Body of pancreas (tissue), 4 donors: ENCODE measurements at regions not wholly inside any gene's neighbourhood (a gene's known extent, or its start where the extent isn't known, plus 50 kb on each side); places are given as distances from the start of the nearest gene placed in this dataset.

Experiments used
- CTCF ChIP-seq, 7 experiments: fragments of 450-650 bp in 4 of 7; fragments of 200-600 bp in 3 of 7; sonication (generic) in 3 of 7; IDR thresholded peaks; one replicate each; pipeline ENCODE4 v1.5.1; 2016 to 2019; ENCODE audit warnings: antibody characterized with exemption in 7 of 7
- POLR2A ChIP-seq, 3 donors: fragments of 450-650 bp; IDR thresholded peaks; one replicate each; pipeline ENCODE4 v1.6.1; 2016; ENCODE audit warnings: antibody characterized with exemption in 3 of 3, mild to moderate bottlenecking in 2 of 3

- no peak for TF ChIP-seq CTCF (IDR thresholded peaks at IDR 0.05)
- no peak for TF ChIP-seq POLR2A (IDR thresholded peaks at IDR 0.05)
These were observed 105.6 kb upstream of the SERP2 start for GRCh38 chr13:44267980-44268379.
